Coronary artery (tissue), 2 donors: ENCODE measurements at regions not wholly inside any gene's neighbourhood (a gene's known extent, or its start where the extent isn't known, plus 50 kb on each side); places are given as distances from the start of the nearest gene placed in this dataset.

Experiments
- DNase-seq: peaks from one replicate; pipeline ENCODE4 v3.0.0-alpha.2; 2017; ENCODE audit warnings: low spot score
- H3K27ac ChIP-seq, 2 donors: fragments of 200-600 bp; sonication (generic); one replicate each; pipeline ENCODE4 v1.5.1; 2016 to 2019
- H3K4me3 ChIP-seq: fragments of 200-600 bp; sonication (generic); 2 replicates; pipeline ENCODE4 v1.5.1; 2016; ENCODE audit warnings: mild to moderate bottlenecking, moderate library complexity
- TF ChIP-seq, protein P1 (sequence below): fragments of 200-600 bp; sonication (generic); IDR thresholded peaks from one replicate; pipeline ENCODE4 v1.5.1; 2019; ENCODE audit warnings: antibody characterized with exemption

DNA sequence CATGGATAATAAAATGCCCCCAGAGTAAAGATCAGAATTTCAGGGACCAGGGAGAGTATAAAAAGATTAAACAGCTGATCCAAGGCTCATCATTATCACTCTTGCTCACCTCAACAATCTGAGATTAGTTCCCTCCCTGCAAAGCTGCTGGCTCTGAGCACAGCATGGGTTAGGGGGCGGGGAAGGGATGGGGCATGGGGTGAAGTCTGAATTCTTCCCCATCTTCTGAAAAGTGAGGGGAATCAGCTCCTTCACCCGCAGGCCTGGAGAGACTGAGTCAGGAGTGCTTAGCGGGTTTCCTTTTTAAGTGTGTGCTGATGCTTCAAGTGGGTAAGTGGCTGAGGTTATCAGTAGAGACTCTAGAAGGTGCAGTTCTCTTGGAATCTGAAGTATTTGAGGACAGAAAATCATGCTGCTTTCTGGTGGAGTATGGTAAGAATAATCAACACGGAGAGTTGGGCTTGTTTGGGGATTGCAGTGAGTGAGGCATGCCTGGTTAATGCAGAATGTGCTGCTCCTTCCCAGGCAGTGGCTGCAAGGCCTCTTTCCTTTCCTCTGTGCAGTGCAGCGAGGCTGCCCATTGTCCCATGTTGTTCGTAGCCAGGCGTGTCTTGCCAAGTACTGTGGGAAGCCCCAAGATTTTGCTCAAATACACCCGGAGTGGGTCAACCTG is 59.2 kb upstream of the TRAK1 start:
- Histone ChIP-seq H3K4me3 (no peak overlapping the region), H3K27ac (peak overlapping the region; percentile 73 to 88)
- DNase-seq, result no peak
- TF ChIP-seq, protein P1, sequence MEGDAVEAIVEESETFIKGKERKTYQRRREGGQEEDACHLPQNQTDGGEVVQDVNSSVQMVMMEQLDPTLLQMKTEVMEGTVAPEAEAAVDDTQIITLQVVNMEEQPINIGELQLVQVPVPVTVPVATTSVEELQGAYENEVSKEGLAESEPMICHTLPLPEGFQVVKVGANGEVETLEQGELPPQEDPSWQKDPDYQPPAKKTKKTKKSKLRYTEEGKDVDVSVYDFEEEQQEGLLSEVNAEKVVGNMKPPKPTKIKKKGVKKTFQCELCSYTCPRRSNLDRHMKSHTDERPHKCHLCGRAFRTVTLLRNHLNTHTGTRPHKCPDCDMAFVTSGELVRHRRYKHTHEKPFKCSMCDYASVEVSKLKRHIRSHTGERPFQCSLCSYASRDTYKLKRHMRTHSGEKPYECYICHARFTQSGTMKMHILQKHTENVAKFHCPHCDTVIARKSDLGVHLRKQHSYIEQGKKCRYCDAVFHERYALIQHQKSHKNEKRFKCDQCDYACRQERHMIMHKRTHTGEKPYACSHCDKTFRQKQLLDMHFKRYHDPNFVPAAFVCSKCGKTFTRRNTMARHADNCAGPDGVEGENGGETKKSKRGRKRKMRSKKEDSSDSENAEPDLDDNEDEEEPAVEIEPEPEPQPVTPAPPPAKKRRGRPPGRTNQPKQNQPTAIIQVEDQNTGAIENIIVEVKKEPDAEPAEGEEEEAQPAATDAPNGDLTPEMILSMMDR, result no peak

DNA sequence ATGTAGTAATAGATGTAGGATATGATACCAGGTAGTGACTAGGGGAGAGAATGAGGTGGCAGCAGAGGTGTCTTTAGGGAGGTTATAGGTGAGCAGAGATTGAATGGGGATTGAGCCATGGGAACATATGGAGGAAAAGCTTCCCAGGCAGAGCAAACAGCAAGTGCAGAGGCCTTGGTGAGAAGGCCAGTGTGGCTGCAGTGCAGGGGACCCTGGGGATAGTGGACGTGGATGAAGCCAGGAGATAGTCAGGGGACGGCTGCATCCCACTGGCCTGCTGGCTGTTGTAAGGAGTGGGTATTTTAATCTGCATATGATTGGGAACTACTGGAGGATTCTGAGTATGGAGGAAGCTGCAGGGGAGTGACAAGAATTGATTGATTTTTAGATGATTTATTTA is 62.7 kb upstream of the TRAK1 start:
- no peak overlapping the region for H3K27ac ChIP-seq
- TF ChIP-seq, protein P1, result no peak
- H3K4me3 ChIP-seq, result no peak overlapping the region
- DNase-seq, result no peak

DNA sequence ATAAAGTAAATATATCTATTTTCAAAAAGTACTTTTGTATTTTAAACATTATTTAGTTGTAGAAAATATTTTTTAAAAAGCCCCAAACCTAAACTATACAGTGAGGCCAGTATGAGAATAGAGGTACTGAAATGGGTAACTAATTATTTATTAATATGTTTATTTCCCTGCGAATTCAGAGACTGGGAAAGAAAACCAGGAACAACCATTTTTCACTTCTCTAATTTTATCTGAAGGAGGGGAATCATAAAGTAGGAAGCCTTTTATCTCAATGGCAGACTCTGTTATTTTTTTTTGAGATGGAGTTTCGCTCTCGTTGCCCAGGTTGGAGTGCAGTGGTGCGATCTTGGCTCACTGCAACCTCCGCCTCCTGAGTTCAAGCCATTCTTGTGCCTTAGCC is 63.6 kb upstream of the TRAK1 start:
- H3K27ac ChIP-seq, result no peak overlapping the region
- TF ChIP-seq, protein P1, result no peak
- no peak overlapping the region for H3K4me3 ChIP-seq
- no peak for DNase-seq

DNA sequence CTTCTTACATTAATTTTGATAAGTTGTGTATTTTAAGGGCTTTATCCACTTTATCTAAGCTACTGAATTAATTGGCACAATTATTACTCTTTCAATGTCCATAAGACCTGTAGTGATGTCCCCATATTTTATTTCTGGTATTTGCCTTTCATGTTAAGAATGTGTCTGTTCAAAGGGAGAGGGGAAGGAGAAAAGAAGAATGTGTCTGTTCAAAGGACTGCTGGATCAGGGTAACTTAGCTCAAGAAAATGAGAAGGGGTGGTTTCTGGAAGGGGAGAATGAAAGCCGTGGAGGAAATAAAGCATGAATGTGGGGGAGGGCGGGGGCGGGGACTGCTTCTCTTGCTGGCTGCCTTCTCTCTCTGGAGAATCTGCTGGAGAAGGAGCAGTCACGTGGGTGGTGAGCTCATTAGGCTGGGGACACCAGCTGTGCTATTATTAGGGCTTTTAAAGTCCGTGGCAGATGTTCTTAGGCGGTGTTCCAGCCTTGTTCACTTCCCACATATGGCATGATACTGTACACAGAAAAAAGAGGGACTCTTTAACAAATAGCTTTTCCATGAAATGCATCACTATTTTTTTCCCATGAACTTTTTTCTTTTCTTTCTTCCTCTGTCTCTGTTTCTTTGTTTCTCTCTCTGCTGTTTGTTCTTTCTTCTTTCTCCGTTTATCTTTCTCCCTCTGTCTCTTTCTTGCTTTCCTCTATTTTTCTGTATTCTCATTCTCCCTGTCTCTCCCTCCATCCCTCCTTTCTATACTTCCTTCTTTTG is 63.7 kb upstream of the ULK4 start:
- TF ChIP-seq, protein P1, result no peak
- H3K4me3 ChIP-seq, result peak overlapping the region; percentile 33
- peak; percentile 94 for DNase-seq
- peak overlapping the region; percentile 74 to 81 for H3K27ac ChIP-seq

DNA sequence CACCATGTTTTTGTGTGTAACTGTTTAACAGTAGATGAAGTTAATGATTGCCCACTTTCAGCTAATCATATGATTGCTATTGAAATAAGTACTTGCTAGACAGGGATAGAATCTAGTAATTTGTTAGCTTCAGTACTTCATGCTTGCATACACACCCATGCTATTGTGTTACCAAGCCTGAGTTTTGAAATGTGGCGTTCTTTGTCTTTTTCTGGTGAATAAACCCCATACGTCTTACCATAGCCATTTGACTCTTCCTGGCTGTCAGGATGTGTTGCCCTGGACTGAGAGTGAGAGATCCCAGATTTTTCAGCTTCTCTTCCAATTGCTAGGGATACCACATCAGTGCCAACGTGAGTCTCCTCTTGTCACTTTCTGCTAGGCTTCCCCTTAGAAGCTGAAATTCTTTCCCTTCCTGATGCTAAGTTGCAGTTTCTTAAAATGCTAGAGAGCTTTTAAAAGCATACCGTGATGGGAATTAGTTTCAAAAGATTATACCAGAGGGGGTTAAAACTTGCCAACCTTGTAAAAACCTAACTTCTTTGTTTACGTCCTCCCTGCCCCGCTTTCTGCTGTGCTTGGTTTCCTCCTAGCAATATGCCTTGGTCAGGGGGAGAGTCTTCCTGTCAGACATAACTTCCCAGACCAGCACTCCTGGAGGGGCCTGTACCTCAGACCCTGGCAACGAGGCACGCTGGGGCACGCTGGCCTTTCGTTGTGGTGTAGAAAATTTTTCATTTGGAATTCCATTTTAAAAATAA is 62.9 kb upstream of the ULK4 start:
- peak overlapping the region; percentile 74 to 81 for H3K27ac ChIP-seq
- H3K4me3 ChIP-seq, result peak overlapping the region; percentile 33
- no peak for DNase-seq
- TF ChIP-seq, protein P1, result no peak

DNA sequence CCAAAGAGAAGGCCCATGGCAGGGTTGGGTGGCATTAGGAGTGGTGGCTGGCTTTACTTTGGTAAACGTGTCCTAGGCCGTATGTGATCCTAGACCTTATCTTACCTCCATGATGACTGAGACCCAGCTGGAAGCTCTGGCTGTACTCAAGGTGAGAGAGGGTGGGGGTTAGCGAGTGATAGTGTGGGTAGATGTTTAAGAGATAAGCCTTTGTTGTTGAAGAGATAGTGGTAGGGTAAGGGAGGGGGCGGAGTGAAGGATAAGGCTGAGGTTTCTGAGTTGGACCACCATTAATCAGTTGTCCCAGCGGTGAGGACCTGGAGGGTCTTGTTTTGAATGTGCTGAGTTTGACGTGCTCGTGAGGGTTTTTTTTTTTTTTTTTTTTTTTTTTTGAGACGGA is 61.5 kb upstream of the ULK4 start:
- H3K27ac ChIP-seq, result no peak overlapping the region
- no peak for DNase-seq
- H3K4me3 ChIP-seq, result no peak overlapping the region
- TF ChIP-seq, protein P1, result no peak
